T-helper 22 cell (primary cell): ENCODE measurements at regions not wholly inside any gene's neighbourhood (a gene's known extent, or its start where the extent isn't known, plus 50 kb on each side); places are given as distances from the start of the nearest gene placed in this dataset.

Source experiments
- DNase-seq: peaks from one replicate; pipeline ENCODE4 v3.0.0-alpha.2; 2020; ENCODE audit warnings: low read depth

DNA sequence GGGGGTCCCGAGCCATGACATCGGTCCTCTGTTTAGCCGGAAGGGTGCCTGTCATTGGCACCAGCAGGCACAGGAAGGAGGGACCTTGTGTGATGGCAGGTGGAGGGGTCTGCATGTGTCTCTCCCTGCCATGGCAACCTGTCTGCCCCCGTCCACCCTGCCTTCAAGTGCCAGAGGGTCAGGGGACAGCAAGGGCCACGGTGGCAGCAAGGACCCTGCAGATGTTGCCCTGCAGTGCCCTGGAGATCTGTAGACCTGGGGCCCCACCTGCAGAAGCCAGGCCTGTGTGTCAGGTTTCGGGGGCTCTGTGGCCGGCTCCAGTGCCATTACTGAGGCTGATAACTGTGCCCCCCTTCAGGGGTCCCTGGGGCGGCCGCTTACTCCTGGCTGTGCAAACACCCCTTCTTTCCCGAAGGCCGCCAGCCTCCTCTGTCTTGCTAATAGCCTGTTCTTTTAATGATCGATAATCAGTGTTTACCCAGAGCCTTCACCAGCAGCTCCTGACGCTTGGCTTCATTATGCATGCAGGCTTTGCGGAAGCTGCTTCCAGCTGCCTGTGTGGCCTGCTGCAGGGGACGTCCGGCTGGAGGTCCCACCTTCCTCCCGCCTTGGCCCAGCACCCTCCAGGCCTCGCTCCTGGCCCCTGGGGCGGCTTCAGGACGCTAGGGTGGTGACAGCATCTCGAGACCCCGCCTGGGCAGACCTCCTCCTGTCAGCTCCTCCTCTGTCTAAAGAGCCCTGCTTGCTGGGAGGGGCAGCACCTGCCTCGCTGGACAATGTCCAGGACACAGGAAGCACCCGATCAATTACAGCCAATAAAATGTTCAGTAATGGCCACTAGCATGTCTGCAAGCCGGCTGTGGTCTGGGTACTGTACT is 153.0 kb downstream of the KIF26A start:
- DNase-seq, result no peak

DNA sequence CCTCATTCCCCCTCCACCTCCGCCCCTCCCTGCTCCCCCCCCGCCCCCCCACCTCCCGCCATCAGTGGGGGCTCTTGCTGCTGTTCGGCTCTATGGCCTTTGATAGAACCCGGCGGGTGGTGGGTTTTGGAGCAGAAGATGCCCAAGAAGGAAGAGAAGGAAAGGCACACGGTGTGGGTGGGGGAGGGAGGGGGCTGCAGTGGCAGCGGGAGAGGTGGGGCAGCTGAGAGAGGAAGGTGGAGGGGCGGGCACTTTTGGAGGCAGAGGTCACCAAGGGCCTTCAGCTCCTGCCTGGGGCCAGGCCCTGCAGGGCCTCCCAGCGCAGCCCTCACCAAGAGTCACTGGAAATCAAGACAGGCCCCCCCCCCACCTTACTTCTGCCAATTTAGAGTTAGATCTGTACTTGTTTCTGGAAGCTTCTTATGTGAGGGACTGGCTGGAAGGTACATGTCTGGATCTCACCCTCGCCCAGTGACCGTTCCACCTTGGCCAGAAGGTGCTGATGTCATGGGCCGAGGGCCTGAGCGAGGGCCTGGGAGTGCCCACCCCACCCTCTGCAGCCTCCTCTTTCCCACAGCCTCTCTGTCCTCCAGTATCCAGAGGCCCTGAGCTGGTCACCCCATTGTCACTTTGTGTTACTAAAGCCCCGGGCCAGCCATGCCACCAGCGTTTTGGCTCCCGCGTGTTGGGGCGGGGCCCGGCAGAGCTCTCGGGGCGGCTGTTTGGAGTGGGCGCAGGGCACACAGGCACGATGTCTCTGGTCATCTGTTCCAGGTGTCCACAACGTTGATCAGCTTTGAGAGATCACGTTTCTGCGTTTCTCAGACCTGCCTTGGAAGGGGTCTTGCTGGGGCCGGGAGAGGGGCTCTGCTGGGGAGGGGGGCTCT is 153.9 kb downstream of the KIF26A start:
- no peak for DNase-seq

DNA sequence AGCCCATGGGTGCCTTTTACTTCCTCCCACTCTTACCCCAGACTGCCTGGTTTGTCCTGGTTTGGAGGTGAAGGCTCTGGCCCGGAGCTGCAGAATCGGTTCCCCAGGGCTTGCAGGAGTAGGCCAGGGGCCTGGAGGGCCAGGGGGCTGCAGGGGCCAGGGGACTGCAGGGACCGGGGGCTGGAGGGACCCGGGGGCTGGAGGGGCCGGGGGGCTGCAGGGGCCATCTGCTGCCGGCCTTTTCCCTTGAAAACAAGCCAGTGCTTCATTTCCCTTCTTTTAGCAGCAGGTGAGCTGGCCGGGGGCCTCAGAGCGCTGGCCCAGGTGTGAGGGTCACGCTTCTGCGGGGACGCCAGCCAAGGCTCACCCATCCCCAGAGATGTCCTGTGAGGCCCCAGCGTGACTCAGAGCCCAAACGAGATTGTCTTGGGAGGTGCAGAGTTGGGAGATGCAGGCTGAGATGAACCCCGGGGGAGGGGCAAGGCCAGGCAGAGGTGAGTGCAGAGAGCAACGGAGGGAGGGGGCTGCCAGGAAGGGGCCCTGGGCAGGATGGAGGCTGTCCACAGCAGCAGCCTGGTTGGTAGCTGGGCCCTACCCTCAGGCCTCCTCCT is 154.9 kb downstream of the KIF26A start:
- DNase-seq, result no peak

- no peak for DNase-seq
Measured at GRCh38 chr14:104293851-104294627, 155.7 kb downstream of the KIF26A start.

DNA sequence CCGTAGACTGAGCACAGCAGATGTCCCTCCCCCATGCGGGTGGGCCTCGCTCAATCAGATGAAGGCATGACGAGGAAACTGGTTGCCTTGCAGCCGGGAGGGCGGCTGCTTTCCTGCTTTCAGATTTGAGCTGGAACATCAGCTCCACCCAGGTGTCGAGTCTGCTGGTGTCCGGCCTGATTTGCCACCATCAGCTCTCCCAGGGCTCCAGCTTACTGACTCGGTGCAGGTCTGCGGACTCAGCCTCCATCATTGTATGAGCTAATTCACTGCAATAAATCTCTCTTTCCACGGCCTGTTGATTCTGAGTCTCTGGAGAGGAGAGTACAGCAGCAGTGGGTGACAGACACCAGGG is 156.2 kb downstream of the KIF26A start:
- no peak for DNase-seq

DNA sequence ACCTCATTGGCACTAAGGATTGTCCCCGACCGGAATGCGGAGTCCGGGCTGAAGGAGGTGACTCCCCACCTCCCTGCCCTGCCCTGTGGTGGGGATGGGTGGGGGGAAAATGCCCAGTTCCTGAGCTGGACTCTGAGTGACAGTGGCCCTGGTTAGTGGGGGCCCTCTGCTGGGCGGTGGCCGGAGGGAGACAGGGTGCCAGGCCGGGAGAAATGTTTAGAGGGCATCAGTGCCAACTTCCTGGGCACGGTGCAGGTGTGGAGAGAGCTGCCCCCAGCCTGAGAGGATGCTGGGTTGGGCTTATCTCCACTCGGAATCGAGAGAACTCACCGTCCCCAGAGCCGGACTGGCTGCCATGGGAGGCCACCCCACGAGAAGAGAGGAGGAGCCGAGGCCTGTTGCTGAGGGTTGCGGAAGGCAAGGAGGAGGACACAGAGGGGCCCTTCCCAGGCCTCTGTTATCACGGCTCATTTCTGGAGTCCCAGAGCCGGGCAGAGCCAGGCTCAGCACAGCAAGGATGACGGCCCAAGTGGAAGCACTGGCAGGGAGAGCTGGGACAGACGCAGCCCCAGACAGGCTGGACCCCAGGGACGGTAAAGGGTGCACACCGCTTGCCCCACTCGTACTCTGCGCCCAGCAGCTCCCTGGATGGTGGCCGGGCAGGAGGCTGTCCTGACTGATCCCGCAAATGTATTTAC is 156.7 kb downstream of the KIF26A start:
- no peak for DNase-seq

GRCh38 chr14:104295681-104296387 is 157.4 kb downstream of the KIF26A start:
- DNase-seq, result no peak

GRCh38 chr14:104296388-104297312 is 158.3 kb downstream of the KIF26A start:
- DNase-seq, result no peak

DNA sequence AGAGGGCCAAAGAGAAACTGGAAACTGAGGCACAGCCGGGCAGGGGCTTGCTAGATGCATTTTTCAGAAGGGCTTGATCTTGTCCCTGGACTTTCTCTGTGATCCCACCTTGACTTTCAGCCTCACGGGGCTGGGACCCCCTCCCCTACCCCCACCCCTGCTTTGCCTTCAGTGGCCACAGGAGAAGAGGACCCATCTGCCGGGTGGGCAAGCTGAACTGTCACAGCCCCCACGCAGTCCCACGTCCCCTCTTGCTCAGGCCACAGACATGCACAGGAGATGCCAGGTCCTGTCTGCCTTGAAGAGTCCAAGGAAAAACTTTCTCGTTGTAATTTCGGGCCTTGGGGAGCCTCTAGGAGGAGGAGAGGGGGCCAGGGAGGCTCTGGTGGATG is 158.9 kb downstream of the KIF26A start:
- DNase-seq, result no peak

- no peak for DNase-seq
Measured at GRCh38 chr14:104297721-104298401, 159.5 kb downstream of the KIF26A start.

- DNase-seq, result no peak
Measured at GRCh38 chr14:104298458-104298857, 160.1 kb downstream of the KIF26A start.

DNA sequence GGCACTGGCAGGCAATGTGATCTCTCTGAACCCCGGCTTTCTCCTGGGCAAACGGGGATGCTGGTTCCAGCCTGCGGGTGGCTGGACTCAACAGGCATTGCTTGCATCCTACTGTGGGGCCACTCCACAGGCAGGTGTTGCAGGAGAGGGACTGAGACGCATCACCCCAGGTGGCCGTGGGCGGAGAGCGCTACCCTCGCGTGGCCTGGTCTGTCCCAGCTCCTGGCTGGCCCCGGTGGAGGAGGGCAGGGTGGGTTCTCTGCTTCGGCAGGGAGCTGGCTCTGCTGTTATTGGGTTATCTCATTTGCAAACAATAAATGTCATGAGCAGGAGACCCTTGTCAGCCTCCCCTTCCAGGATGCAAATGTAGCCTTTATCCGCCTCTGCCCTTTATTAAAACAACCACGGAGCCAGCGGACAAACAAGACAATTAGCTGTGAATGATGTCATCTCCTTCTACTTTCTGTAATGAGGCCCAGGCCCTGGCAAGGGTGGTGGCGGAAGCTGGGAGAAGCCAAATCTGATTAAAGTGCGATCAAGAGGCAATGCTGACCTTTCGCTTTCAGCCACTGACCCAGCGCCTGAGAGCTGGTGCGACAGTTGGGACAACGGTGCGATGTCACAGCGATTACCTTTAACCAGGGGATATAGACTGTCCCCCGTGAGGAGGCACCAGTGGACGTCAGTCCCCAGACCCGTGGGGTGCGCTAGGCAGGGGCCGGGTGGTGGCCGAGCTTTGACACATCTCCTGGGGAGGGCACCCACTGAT is 161.8 kb downstream of the KIF26A start:
- DNase-seq, result no peak

DNA sequence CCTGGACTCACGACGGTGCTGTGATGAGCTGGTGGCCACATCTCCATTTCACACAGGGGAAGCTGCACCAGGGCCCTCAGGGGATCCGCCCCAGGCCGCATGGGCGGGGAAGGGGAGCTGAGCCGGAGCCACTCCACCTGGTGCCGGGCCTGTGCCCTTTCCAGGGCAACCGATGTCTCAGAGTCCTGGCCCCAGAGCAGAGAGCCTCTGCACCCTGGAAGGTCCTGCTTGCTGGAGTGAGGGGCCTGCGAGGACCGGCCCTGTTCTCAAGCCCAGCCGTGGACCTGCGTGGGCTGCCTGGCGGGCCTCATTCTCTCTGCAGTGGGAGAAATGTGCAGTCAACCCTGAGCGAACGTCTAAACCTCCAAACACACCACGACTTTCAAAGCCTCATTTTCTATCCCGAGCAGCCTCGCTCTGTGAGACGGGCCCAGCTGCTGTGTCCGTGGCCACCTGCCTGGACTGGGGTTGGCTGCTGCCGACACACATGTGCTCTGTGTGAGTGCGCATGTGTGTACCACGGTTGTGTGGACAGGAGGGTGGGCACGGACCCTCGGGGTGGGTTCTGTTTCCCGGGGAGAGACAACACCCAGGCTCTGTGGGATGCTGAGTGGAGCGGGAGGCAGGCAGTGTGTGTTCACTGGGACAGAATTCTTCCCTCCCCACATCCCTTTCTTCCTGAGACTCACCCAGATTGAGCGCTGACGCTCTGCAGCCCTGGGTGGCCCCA is 163.5 kb downstream of the KIF26A start:
- DNase-seq, result no peak

DNA sequence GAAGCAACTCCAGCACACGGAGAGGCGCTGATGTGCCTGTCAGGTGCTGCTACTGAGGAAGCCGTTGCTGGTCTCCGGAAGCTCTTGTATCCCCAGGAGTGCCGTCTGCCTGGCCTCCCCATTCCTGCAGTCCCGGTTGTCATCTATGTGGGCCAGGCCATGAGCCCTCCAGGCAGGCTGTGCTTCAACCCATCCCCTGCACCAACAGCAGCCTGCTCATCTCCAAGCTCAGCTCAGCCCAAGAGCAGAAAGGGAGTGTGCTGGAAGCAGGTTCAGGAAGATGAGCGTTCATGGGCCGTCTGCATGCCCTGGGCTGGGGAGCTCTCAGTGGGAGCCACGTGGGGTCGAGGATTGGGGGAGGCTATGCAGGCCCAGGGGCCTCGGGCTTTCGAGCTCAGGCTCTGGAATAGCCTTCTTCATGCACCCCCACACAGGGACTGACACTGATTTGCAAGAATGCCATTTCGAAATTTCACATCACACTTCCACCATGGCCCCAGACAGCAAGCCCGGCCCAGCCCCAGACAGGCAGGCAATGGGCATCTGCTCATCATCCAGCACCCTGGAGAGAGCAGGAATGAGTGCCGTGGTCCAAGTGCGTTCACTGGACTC is 164.5 kb downstream of the KIF26A start:
- no peak for DNase-seq

DNA sequence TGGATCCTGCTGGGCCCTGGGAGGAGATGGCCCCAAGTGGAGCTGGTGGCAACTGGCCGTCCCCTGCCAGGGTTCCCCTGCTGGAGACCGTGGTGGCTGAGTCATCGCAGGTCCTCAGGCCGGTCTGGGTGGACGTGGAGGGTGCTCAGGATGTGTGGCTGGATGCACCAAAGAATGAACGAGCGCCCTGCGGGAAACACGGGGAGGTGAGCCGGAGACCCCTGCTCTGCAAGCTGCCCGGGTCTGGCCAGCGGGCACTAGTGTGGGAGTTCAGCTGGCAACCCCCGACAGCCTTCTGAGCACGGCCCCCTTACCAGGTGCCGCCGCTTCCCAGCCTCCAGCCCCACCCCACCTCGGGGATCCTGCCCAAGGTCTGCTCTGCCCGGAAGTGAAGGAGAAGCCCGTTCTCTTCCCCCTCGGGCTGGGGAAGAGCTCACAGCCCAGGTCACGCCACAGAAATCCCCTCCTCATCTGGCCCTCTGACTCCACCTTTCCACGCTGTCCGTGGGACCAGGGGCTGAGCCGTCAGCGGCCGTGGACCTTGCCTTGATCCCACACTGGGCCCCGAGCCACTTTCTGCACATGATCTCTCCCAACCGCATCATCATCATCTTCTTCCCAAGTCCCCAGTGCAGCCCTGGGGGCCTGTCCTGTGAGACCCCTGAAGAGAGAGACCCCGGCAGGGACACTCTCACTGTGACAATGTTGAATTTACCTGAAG is 165.5 kb downstream of the KIF26A start:
- DNase-seq, result no peak
